GM20431 (cell line): ENCODE measurements at regions not wholly inside any gene's neighbourhood (a gene's known extent, or its start where the extent isn't known, plus 50 kb on each side); places are given as distances from the start of the nearest gene placed in this dataset.

ENCODE experiments used
- in situ Hi-C: fragments of 300-500 bp; cut with MseI, MboI; formaldehyde crosslinking; loops from one replicate; pipeline ENCODE4 v1.15.0; 2020; ENCODE audit warnings: low sequenced_read_pairs; ENCODE audit not compliant: unreplicated experiment

DNA sequence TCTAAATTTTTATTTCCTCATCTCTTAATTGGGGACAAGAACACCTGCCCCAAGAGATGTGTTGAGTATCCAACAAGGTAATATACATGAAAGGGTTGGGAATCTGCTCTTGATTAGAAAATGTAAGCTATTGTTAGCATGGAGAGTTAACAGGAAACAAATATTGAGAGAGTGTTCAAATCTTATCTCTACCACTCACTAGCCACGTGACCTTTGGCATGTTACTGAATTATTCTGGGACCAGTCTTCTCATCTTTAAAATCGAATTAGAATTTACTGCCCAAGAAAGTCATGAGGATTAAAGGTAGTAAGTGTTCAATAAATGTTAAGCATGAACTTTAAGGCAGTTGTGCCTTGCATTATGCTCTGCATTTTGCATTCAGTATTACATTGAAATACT lies 184.7 kb downstream of the MID1IP1 start:
- in situ Hi-C loops = loop anchor here (25.0 kb wide), 1 partner anchor 224 kb away; no protein-coding TSS in a partner anchor

GRCh38 chrX:38986586-38986985 lies 185.3 kb downstream of the MID1IP1 start:
- in situ Hi-C loops = loop anchor here (25.0 kb wide), 1 partner anchor 224 kb away; no protein-coding TSS in a partner anchor

DNA sequence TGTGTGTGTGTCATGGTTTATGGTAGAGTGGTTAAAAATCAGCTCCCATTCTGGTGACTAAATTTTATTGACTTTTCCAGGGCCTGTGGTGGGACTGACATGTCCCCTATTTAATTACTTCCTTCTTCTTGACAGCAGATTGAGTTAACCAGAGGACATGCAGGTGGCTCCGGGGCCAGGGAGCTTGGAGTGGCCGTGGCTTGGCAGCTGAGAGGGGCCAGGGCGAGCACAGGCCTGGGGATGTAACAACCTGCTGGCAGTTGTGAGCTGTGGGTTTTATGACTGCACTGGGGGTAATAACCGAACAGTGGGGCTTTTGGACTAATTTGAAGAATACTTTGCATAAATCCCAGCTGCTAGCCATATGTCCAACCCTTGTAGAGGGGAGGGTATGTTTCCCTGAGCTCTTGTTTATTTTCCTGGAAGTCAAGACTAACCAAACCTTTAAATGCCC lies 186.0 kb downstream of the MID1IP1 start:
- in situ Hi-C loops = loop anchor here (25.0 kb wide), 1 partner anchor 225 kb away; no protein-coding TSS in a partner anchor

- in situ Hi-C loops = loop anchor here (25.0 kb wide), 1 partner anchor 226 kb away; no protein-coding TSS in a partner anchor
Measured at GRCh38 chrX:38988301-38988700, 187.0 kb downstream of the MID1IP1 start.

DNA sequence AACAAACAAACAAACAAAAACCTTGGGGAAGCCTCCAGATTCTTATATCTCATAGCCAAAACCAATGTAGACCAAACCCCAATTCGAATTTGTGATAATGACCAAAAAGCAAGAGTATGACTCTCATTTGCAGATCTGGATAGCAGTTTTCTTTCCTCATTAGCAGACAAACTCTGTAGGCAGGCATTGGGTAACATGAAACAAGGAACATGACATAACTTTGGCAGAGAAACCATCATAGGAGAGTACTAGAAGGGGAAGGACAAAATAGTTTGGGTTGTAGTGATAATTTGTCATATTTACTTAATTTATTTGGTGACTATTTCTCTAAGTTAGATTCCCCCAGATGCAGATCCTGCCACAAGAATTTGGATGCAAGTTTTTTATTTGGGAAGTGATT lies 187.8 kb downstream of the MID1IP1 start:
- in situ Hi-C loops = loop anchor here (25.0 kb wide), 1 partner anchor 227 kb away; no protein-coding TSS in a partner anchor

DNA sequence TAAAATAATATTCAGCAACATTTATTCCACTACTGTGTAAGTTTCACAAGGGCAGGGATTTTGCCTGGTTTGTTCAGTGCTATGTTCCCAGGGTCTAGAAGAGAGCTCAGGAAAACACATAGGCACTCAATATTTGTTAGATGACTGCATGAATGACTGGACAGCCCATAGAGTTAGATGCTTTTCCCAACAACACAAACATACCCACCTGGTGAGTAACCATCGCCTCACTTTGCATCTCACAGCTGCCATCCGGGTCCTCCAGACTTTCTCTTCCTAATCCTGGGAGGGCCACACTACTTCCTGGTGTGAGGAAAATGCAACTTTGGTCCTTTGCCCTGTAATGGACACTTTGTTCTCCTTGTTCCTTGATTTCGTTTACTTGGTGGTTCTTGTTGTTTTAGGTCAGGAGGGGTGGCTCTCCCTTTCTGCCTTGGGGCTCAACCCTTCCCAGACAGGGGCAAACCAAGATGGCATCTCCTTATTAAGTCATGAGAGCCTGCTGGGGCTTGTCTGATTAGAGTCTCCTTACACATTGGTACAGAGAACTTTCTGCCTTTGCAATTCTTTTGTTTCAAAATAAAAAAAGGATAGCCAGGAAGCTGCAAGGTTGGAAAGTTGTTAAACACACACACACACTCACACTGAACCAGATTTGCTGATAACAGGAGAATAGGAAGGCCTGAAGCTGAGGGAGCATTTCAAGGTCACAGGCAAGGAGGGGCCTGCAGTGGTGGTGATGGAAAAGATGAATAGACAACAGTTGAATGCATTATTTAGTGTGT lies 190.6 kb downstream of the MID1IP1 start:
- in situ Hi-C loops = loop anchor here (25.0 kb wide), 1 partner anchor 230 kb away; no protein-coding TSS in a partner anchor

DNA sequence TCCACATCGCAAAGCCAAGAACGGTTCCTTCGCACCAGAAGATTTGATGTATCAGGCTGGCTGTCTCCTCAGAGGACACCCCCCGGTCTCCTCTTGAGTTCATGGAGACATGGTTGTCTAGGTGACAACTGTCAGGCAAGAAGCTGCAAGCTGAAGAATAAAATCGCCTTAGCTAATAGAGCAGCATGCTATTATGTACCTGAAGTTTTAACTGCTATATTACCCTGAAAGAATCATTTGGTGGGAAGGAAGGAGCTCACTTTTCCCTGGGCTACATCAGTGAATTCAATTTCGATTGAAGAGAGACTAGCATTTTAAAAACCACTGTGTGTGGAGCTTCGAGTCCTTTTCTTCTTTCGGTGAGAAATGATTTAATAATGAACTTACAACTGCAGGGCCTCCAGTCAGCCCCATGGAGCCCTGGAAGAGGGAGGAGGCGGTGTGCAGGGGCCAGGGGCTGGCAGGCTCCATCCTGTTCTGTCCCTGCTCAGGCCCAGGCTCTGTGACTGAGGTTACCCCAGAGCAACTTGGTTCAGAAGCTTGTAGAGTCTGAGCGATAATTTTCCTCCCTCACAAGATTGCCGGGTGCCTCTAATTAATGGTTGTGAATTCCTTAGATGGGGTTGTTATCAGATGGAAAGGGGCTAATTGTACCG lies 191.3 kb downstream of the MID1IP1 start:
- in situ Hi-C loops = loop anchor here (25.0 kb wide), 1 partner anchor 230 kb away; no protein-coding TSS in a partner anchor

DNA sequence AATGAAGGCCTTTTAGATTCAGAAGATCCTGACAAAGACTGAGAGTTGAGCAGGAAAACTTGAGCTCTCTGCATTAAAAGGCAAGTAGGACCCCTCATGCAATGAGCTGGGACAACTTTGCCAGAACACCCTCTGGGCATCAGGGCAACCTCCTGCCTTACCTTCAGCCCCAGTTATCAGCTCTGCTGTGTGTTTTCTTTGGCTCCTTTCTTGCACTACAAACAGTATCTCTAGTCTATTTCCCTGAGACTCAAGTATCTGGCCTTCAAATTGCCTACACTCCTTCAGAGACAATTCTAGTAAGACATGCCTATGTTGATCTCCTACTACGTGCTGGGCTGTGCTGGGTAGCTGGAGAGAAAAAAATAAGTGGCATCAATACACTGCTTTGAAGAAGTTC lies 192.2 kb downstream of the MID1IP1 start:
- in situ Hi-C loops = loop anchor here (25.0 kb wide), 1 partner anchor 231 kb away; no protein-coding TSS in a partner anchor

- in situ Hi-C loops = loop anchor here (25.0 kb wide), 1 partner anchor 237 kb away; no protein-coding TSS in a partner anchor
Measured at GRCh38 chrX:38999099-38999498, 197.8 kb downstream of the MID1IP1 start.

- in situ Hi-C loops = loop anchor here (25.0 kb wide), 1 partner anchor 238 kb away; no protein-coding TSS in a partner anchor
Measured at GRCh38 chrX:38999967-39000745, 198.9 kb downstream of the MID1IP1 start.

DNA sequence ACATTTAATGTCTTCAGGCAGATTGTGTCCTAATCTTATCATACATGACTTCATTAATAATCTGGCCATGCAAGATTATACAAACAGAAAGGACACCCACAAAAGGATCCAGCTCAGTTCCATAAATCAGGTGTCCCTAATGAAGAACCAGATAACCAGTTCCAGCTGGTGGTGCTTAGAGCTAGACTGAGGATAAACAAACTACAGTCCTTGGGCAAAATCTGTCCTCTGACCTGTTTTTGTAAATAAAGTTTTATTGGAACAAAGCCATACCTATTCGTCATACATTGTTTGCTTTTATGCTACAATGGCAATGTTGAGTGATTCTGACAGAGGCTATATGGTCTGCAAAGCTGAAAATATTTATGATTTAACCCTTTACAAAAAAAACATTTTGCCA lies 199.5 kb downstream of the MID1IP1 start:
- in situ Hi-C loops = no loop called here

DNA sequence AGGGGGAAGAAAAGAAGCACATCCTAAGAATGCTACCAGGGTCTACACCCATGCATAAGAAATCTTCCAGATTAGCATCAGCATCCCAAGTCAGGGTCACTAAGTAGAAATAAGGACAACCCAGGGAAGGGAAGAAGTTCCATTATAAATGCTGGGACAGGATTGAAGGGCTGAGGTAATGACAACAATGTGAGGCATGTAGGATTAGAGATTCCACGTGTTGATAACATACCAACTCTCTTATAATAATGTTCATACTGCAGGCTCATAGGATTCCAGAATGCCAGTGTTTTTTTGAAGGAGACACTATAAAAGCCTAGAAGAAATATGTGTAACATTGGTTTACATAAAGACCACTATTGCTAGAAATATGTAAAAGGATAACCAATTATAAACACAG lies 201.2 kb downstream of the MID1IP1 start:
- in situ Hi-C loops = no loop called here

DNA sequence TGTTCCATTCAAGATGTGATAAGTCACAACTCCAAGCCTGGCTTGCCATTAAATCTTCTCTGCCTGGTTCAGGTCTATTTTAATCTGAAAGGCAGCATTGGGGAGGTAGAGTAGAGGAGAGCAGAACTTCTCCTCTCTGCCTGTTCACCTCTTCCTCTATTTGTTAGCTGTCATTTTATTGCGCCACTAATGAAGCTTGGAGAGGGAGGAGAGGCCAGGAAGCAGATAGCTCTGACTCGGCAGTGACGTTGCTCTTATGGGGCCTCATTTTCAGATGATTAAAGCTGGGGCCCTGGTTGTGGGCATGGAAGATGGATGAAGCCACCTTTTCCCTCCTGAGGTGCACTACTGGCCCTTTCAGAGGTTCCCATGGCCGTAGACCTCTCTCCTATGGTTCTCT lies 207.3 kb downstream of the MID1IP1 start:
- in situ Hi-C loops = no loop called here

DNA sequence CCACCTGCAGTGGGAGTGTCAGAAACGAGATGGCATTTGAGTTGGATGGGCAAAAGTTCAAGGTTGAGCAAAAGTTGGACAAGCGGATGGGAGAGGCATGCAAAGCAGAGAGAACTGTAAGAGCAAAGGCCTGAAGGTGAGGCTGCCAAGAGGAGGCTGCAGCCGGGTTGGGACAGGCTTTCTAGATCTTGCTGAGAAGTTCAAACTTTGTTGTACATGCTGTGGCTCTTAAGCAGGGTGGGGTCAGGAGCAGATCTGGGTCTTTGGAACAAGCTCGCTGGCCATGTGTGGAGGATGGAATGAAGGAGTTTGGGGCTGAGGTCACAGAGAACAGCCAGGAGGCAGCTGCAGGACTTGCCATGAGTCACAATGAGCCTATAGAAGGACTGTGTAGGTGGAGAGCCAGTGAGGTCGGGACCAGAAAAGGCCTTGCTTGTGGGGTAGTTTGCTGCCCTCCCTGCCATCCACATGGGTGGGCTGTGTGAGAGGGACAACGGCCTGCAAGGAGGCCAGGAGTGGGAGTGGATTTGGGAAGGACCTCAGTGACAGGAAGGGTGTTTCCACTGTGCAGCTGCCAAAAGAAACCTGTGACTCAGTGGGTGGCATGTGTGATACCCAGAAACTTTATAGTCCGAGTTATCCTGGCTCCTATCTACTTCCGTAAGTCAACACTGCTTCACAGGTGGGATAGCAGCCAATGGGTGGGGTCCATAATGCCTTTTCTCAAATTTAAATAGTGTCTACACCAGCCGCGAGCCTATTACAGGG lies 210.4 kb downstream of the MID1IP1 start:
- in situ Hi-C loops = no loop called here

GRCh38 chrX:39012621-39013111 lies 211.4 kb downstream of the MID1IP1 start:
- in situ Hi-C loops = no loop called here

- in situ Hi-C loops = no loop called here
Measured at GRCh38 chrX:39016556-39016955, 215.3 kb downstream of the MID1IP1 start.

GRCh38 chrX:39017077-39017476 lies 215.8 kb downstream of the MID1IP1 start:
- in situ Hi-C loops = no loop called here

DNA sequence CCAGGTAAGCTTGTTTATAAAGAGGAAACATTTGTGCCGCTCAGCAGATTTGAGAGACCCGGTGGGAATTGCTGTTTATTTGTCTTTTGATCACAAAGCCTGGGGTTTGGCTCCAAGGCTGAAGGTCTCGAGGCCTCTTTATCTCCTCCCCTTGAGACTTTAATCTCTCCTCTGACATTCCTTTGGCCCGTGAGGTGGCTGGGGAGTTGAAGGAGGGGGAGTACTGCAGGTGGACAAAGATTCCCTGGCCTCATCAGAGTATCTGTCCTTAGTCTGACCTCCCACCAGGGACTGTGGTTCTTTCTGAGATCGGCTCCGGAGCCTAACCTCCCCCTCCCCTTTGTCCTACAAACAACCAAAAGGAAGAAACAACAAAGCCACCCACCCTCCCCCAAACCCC lies 216.5 kb downstream of the MID1IP1 start:
- in situ Hi-C loops = no loop called here

DNA sequence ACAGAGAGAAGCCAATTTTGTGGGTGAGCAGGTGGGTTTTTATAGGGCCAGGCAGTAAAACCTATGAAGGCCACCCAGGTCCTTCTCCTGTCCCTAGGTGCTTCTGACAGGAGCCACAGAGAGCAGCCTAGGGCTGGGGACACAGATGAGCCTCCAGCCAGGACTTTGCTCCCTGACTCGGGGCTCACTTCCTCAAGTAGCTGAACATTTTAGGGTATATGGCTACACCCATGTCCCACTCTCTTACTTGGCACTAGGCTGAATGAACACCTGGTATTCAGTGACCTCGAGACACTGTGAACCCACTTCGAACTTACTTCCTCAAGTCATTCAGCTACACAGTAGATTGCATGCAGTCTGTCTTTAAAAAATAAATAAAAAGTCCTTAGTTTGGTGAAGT lies 217.3 kb downstream of the MID1IP1 start:
- in situ Hi-C loops = no loop called here
